ENCODE measurements at regions not wholly inside any gene's neighbourhood (a gene's known extent, or its start where the extent isn't known, plus 50 kb on each side); places are given as distances from the start of the nearest gene placed in this dataset.
A peak's percentile ranks its signal among the peaks of the same experiment; 100 is the strongest.

GRCh38 chr4:184575306-184575705 is 73.9 kb downstream of the CASP3 start:
- no peak for DNase-seq (ENCODE audit: low read depth)

GRCh38 chr4:184574861-184575260 is 74.4 kb downstream of the CASP3 start:
- no peak for DNase-seq (ENCODE audit: low read depth)

- DNase-seq (ENCODE audit: low read depth) = no peak
Observed at GRCh38 chr4:184573701-184574100, 75.5 kb downstream of the CASP3 start.

- no peak for DNase-seq (ENCODE audit: low read depth)
Observed at GRCh38 chr4:184568770-184569169, 80.5 kb downstream of the CASP3 start.

GRCh38 chr4:184563621-184564020 is 85.6 kb downstream of the CASP3 start:
- no peak for DNase-seq (ENCODE audit: low read depth)

GRCh38 chr4:184558996-184559395 is 84.6 kb upstream of the IRF2 start:
- DNase-seq (ENCODE audit: low read depth) = no peak

- no peak for DNase-seq (ENCODE audit: low read depth)
Observed at GRCh38 chr4:184553891-184554290, 79.5 kb upstream of the IRF2 start.

GRCh38 chr4:184550476-184550875 is 76.1 kb upstream of the IRF2 start:
- no peak for DNase-seq (ENCODE audit: low read depth)

GRCh38 chr4:184548648-184549341 is 74.4 kb upstream of the IRF2 start:
- no peak for DNase-seq (ENCODE audit: low read depth)

- DNase-seq (ENCODE audit: low read depth) = no peak
Observed at GRCh38 chr4:184548316-184548647, 73.9 kb upstream of the IRF2 start.

- no peak for DNase-seq (ENCODE audit: low read depth)
Observed at GRCh38 chr4:184544788-184545409, 70.5 kb upstream of the IRF2 start.

- no peak for DNase-seq (ENCODE audit: low read depth)
Observed at GRCh38 chr4:184541907-184542306, 67.6 kb upstream of the IRF2 start.

- DNase-seq (ENCODE audit: low read depth) = no peak
Observed at GRCh38 chr4:184540307-184540706, 66.0 kb upstream of the IRF2 start.

- DNase-seq (ENCODE audit: low read depth) = peak; percentile 55
Observed at GRCh38 chr4:184538023-184538599, 63.8 kb upstream of the IRF2 start.

GRCh38 chr4:184537269-184538022 is 63.1 kb upstream of the IRF2 start:
- DNase-seq (ENCODE audit: low read depth) = peak; percentile 75

GRCh38 chr4:184536881-184537248 is 62.5 kb upstream of the IRF2 start:
- DNase-seq (ENCODE audit: low read depth) = no peak

- no peak for DNase-seq (ENCODE audit: low read depth)
Observed at GRCh38 chr4:184536065-184536880, 61.9 kb upstream of the IRF2 start.

GRCh38 chr4:184534511-184535391 is 60.4 kb upstream of the IRF2 start:
- peak; percentile 20 for DNase-seq (ENCODE audit: low read depth)

GRCh38 chr4:184533908-184534307 is 59.6 kb upstream of the IRF2 start:
- DNase-seq (ENCODE audit: low read depth) = no peak

GRCh38 chr4:184531008-184531407 is 56.7 kb upstream of the IRF2 start:
- no peak for DNase-seq (ENCODE audit: low read depth)

GRCh38 chr4:184529283-184529682 is 54.9 kb upstream of the IRF2 start:
- no peak for DNase-seq (ENCODE audit: low read depth)

All from HS-5 (cell line).